Stimulated activated CD8-positive, alpha-beta memory T cell treated with anti-CD3 and anti-CD28 coated beads, Interleukin-4, amount 100 ng/mL, for 4 hours (primary cell): ENCODE measurements at regions not wholly inside any gene's neighbourhood (a gene's known extent, or its start where the extent isn't known, plus 50 kb on each side); places are given as distances from the start of the nearest gene placed in this dataset.

Source experiments
- DNase-seq, 2 donors: peaks; one replicate each; pipeline ENCODE4 v3.0.0-alpha.2; 2020; ENCODE audit warnings: low read depth in 2 of 2, low spot score in 1 of 2

- no peak for DNase-seq
Measured at GRCh38 chr2:62281663-62282062, 85.7 kb downstream of the B3GNT2 start.

- DNase-seq, result no peak
Measured at GRCh38 chr2:62277688-62278087, 81.8 kb downstream of the B3GNT2 start.
